ENCODE measurements at regions not wholly inside any gene's neighbourhood (a gene's known extent, or its start where the extent isn't known, plus 50 kb on each side); places are given as distances from the start of the nearest gene placed in this dataset.

GRCh38 chr2:193695367-193695766 lies 1500.6 kb upstream of the TMEFF2 start:
- TF ChIP-seq ZNF114 (tag by site-specific recombination; IDR thresholded peaks at IDR 0.05) = no peak
- no peak for TF ChIP-seq CTCF (tag by site-specific recombination; IDR thresholded peaks at IDR 0.05)
- TF ChIP-seq ZNF266 (tag by site-specific recombination; IDR thresholded peaks at IDR 0.05; ENCODE audit: low read depth) = no peak
